ENCODE measurements at regions not wholly inside any gene's neighbourhood (a gene's known extent, or its start where the extent isn't known, plus 50 kb on each side); places are given as distances from the start of the nearest gene placed in this dataset.
A peak's percentile ranks its signal among the peaks of the same experiment; 100 is the strongest.
"Not testable (repeated sequence)": the region's sequence is repeated elsewhere in the genome, so short reads cannot be mapped to it uniquely, and the experiment has no call there.

DNA sequence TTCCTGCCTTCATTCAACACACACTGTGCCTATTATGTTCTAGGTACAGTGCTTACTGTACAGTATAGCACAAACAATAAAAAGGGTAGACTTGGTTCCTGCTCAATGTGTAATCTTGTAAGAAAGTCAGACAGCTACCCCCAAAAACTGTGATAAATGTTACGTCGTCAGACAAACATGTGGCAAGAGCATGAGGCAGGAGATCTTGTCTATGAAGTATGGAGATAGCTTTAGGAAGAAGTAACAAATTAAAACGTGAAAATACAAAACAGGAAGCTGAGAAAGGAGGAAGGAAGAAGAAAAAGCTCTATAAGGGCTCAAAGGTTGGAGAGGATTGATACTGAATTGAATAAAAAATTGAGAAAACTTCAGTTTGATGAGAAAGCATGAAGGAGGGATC lies 276.2 kb upstream of the HNRNPA3 start:
- no peak for DNase-seq

DNA sequence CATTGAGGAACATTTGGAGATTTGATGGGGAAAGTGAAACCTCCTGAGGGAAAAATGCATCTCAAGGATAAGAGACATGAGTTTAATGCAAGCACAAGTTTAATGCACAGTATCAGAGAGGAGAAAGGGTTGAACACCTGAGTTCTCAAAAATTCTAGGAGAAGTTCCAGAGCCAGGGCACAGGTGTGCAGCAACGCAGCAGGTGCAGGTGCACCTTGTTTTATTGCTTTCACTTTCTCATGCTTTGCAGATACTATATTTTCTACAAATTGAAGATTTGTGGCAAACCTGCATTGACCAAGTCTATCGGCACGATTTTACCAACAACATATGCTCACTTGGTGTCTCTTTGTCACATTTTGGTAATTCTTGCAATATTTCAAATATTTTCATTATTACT lies 267.6 kb upstream of the HNRNPA3 start:
- no peak for DNase-seq

DNA sequence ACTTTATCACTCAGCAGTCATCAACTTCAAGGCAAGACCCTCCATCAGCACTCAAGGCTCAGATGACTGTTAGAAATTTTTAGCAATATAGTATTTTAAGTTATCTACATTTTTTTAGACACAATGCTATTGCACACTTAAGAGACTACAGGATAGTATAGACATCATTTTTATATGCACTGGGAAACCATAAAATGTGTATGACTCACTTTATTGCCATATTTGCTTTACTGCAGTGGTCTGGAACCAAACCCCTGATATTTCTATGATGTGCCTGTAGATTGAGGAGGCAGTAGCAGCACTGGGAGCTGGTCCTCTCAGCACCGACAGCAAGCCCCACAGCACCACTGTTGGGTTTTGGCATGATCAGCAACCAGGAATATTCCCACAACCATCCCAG lies 264.8 kb upstream of the HNRNPA3 start:
- DNase-seq = no peak

- DNase-seq = not testable (repeated sequence)
These were observed 261.4 kb upstream of the HNRNPA3 start for GRCh38 chr2:176951218-176951617.

- DNase-seq = no peak
These were observed 255.8 kb upstream of the HNRNPA3 start for GRCh38 chr2:176956791-176957190.

- no peak for DNase-seq
These were observed 253.0 kb upstream of the HNRNPA3 start for GRCh38 chr2:176959614-176960013.

GRCh38 chr2:176960061-176960460 lies 252.5 kb upstream of the HNRNPA3 start:
- DNase-seq = no peak

DNA sequence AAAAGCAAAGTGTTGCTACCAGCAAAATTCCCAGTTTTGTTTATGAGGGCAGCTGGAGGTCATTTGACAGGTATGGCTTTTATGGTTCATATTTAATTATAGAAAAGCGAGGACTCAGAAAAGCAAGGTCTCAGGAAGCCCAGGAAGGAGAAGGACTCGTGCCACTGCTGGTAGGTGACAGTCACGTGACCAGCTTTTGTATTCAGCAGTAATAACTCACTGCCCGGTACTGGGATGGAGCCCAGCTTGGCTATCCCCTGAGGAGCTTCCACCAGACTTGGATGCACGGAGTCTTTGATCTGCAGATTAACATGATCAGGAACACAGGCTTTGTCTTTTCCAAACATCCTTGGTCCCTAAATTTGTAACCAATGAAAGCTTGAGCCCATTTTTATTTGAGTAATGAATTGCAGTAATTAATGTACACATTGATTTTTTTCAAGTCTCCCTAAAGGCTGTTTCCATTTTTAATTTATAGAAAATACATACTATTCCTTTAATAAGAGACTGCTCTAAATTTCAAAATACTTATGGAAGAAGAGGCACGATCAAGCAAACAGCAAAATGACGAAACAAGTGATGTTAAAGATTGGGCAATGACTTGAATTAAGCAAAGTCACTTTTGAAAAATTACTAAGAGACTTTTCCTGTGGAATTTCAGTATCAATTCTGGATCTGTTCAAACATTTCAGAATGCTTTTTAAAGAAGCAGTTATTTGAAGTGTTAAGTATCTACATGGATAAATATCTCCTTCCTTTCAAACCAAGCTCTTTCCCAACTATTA lies 251.7 kb upstream of the HNRNPA3 start:
- DNase-seq = no peak

DNA sequence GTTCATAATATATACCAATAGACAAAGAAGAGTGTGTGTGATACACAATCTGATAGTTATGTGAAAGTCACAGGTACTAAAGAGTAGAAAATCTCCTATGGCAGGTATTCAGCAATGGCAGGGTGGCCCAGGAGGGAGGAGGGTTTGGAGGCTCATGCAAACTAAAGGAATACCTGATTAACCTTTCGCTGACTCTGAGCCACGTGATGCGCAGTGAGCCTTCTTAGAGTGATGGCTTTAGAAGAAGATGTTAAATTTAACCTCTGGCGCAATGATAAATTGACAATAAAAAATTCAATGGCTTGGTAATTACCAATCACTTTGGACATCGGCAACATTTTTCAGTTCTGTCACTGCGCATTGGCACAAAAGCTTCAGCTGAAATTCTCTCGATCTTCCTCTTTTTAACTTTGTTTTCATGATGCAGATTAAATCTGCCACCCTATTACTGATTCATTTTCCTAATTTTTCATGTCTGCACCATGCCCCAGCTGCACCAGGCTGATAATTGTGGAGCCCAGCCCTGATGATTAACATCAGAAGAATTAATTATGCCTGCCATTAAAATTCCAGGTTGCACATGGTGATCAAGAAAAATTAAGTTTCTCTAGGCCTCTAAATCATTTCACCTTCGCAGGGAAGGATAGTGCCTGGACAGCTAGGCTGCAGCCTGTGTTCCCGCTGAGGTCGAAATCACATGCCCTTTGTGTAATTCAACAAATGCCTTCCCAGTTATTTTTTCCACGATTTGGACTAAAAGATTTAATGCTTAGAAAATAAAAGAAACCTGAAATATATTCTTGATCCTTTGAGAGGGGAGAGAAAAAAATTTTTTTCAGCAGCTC lies 250.6 kb upstream of the HNRNPA3 start:
- no peak for DNase-seq

GRCh38 chr2:176963568-176964287 lies 248.9 kb upstream of the HNRNPA3 start:
- DNase-seq = no peak

GRCh38 chr2:176967911-176968450 lies 244.6 kb upstream of the HNRNPA3 start:
- no peak for DNase-seq

GRCh38 chr2:176969642-176970359 lies 242.8 kb upstream of the HNRNPA3 start:
- DNase-seq = no peak

DNA sequence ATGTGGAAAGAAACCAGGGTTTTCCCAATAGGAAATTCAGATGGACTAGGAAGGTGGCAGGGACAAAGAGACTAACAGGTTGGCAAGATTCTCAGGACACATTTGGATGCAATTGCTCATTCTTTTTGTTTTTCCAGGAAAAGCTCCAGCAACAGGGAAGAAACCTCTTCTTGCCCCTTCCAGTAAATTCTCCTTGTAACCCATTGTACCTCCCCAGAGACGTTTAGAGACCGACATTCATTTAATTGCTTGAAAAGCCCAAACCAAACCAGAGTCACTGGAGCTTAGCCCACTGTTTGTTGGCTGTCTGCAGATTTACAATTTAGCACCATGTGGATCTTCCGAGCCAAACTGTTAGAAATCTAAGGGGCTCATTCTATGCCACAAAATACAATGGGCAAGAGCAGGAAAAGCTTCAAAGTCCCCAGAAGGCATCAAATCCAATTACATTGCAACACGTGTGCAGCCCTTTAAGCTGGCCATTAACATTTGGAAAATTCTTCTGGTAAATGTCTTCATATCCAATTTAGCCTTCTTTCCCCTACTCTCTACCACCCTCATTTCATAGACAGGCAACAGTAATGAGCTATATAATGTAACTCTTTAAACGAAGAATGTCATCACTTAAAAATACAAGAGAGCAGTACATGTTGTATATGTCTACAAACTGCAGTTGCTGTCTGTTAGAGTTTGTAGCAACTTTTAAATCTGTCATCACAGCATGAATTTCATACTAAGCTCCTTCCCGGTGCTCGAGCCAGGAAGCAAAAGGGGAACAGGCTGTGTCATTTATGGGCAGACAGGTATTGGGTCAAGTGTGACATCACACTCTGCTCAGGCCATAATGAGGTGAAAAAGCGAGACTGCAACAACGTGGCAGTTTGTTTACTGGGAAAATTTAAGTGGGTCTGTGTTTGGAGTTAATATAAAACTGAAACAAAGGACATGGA lies 235.6 kb upstream of the HNRNPA3 start:
- no peak for DNase-seq

GRCh38 chr2:176978921-176979320 lies 233.7 kb upstream of the HNRNPA3 start:
- DNase-seq = no peak

DNA sequence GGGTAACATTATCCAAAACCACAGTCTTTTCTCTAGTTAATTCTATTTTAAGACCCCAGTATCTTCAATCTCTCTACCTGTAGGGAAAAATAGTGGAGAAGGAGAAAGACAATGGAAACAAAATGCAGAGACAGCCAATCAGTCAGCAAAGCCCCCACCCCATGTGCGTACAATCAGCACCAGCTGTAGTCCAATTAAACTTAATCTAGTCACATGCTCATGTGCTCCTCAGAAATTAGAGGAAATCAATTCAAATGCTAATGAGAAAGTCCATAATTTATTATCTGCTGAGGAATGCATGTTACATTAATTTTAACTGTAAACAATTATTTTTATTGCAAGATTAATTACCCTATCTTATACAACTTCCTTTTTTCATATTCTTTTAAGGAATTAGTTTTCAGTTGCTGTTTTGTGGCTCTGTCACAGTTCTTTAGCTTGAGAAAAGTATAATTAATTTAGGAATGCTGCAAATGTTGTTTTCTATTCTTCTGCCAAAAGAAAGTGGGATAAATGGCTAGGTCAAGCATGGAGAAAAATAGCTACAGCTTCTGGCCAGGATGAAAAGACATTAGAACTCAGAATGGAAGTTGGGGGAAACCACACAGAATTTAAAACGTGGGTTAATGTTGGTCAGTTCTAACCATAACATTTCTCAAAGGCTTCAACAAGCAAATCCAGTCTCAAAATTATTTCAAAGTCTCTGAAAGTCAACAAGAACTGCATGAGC lies 232.4 kb upstream of the HNRNPA3 start:
- no peak for DNase-seq

DNA sequence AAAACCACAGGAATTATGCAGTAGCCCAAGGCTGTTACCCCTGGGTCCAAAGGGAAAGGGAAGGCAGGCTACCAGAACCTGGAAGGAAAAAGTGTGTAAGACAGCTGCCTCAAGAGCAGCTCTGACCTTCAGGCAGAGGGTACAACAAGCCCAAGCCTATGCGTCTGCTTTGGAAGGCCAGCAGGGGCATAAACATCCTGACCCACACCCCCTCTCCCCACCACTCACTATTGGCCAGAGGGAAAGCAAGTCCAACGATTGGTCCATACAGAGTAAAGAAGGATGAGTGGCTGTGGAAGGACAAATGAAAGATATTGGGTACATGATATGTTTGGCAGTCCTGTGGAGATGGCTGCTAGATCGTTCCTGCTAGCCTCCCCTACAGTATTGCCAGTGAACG lies 227.6 kb upstream of the HNRNPA3 start:
- DNase-seq = no peak

DNA sequence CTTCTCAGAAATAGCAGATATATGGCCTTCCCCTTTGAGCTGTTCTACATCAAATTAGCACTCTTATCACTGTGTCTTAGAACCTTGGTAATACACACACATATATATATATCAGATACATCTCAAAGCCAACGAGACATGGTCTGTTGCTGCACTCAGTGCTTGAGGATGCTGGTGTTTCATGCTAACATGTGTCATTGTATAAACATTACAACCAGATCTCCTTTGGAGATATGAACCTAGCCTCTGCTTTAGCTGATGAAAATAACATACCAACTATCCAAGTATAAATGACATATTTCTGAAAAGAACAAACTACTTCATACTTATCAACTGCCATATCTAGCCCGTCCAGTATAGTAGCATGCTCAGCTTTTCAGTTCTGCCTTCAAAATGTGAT lies 226.7 kb upstream of the HNRNPA3 start:
- DNase-seq = no peak

DNA sequence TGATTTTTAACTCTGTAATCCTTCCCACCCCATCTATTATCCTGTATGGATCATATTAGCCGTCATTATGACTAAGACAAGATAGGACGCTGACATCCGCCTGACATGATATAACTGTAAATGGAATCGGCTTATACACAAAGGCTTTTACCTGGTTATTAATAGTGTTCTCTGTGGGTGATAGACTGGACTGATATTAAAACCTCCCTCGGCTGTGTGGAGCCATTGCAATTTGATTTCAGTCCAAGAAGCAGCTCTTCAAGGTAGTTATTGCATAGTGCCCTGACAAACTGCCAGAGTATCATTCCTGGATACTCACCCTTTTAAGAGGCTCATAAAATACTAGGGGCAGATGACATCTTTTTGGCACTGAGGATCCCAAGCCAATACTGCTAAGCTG lies 226.1 kb upstream of the HNRNPA3 start:
- peak; percentile 24 for DNase-seq

DNA sequence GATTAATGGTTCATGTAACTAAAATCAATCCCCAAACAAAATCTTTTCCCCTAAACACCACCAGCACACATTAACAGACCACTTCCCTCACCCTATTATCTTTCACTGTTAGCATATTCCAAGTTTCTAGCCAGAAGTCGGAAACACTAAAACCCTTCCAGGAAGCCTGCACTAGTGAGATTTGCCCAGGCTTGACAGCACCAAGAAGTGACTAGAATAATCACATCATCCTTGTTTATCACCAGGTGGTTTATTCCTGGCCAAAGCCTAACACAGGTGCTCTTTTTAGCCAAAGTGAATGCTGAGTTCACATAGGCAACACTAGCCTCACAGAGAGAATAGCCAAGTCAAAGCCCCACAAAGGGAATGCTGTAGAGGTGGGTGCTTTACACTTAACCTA lies 221.2 kb upstream of the HNRNPA3 start:
- no peak for DNase-seq

- DNase-seq = no peak
These were observed 215.4 kb upstream of the HNRNPA3 start for GRCh38 chr2:176997074-176997791.

Measured in DMS79 treated with DMSO at 0.1 percent for 48 hours (cell line).